COLO668 (cell line): ENCODE measurements at regions not wholly inside any gene's neighbourhood (a gene's known extent, or its start where the extent isn't known, plus 50 kb on each side); places are given as distances from the start of the nearest gene placed in this dataset.

Experiments
- DNase-seq: peaks from one replicate; lab custom pipeline; 2025; ENCODE audit not compliant: unreplicated experiment; lab: John Stamatoyannopoulos, UW

DNA sequence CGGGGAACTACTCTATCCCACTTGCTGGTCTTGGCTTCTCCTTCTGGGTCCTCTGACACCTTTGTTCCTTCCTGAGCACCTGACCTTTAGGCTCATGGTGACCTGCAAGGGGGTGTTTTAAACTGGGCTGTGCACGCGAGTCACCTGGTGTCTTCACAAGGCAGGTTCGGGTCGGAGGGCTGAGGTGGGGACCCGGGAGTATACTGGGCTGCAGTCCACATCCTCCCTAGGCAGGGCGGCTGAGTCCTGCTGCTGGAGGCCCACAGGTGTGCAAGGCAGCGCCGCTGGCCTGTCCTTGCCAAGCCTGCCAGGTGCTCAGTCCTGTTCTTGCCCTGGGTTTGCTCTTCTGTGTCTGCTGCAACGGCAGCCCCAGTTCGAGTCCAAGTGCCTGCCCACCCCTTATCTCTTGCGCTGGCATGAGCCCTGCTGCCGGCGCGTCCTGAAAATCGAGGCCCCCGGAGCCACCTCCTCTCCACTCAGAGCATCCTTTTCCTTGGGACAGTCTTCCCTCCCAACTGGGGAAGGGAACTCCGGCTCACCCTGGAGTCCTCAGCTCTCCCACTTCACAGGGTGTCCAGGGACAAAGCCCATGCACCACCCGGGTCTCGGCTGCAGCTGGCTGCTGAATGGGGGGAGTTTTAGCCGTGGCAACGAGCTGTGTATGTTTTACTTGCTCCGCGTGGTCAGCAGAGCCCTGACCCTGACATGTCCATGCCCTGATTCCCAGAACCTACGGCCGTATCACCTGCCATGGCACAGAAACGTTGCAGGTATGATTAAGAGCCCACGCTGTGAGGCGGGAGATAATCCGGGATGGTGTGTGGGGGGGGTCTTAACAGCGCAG is 193.5 kb downstream of the TEX29 start:
- no peak for DNase-seq

DNA sequence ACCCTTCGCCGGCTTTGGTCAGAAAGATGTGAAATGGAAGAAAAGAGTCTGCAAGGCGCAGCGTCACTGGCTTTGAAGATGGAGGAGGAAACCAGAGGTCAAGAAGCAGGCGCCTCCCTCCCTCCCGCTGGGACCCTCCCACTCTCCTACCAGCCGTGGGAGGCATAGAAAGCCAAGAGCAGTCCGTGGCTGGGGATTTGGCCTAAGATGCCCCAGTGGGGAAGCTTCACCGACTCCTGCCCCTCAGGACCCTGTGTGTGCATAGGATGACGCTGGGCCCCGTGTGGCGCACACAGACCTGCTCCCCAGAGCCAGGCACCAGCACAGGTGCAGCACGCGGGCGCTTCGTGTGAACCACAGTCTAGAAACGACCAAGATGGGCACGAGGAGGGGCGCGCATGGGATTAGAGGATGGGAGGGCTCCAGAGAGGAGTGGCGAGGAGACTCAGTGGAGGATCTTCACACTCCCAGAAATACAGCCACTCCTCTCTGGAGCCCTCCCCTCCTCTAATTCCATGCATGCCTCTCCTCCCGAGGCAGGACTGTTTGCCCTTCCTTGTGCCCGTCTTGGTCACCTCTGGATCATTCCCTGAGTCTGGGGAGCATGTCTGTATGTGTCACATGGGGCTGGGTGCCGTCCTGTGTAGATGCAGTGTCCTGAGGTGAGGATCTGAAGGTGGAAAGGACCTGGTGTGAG is 194.3 kb downstream of the TEX29 start:
- no peak for DNase-seq

DNA sequence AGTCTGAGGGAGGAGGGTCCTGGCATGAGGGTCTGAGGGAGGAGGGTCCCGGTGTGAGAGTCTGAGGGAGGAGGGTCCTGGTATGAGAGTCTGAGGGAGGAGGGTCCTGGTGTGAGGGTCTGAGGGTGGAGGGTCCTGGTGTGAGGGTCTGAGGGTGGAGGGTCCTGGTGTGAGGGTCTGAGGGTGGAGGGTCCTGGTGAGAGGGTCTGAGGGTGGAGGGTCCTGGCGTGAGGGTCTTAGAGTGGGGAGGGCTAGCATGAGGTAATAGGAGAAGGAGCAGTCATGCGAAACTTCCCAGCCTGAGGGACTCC is 194.8 kb downstream of the TEX29 start:
- no peak for DNase-seq

DNA sequence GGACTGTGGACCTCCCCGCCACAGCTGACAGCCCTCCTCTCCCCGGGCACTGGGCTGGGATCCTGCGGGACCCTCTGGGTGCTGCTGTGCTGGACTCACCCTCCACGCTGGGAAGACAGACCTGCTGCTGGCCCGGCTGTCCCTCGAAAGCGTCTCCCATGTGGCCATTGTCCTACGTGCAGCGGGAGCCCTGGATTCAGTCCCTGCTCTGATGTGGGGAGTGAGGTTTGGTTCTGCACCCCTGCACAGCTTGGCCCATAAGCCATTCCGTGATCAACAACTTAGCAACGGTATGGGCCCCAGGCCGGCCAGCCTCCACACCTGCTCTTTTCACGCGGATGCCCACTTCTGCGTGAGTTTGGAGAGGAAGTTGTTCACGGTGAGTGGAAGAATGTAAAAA is 195.2 kb downstream of the TEX29 start:
- no peak for DNase-seq

DNA sequence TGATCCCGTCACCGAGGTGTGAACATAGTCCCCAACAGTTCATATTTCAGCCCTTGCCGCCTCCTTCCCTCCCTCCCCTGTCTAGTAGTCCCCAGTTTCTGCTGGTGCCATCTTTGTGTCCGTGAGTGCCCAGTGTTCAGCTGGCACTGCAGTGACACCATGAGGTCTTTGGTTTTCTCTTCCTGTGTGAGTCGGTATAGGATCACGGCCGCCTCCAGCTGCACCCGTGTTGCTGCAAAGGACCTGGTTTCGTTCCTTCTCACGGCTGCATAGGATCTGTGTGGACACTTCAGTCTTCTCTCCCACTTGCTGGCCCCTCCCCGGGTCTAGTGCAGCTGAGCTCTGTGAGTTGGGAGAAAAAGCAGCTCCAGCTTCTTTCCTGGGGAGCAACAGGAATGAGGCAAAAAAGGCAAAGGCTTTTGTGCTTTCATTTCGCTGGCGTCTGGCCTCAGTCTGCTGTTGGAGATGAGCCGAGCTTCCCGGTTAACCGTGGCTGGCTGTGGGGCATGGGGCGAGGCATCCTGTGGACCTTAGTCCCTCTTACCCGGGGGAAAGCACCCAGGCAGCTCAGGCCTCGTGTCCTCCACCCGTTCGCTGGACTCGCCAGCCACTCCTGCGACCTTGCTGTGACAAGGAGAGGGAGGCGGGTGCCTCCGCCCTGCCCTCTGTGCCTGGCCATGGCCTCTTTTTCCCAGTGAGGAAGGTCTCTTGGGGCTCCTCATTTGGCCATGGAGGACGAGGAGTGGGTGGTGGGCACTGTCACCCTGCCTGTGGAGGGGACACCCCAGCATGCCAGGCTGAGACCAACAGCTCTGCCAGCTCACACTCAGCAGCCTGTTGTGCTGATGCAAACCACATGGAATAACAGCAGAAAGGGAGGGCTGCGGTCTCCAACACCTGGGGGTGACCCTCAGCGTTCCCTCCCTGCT is 196.5 kb downstream of the TEX29 start:
- peak; percentile 52 for DNase-seq

DNA sequence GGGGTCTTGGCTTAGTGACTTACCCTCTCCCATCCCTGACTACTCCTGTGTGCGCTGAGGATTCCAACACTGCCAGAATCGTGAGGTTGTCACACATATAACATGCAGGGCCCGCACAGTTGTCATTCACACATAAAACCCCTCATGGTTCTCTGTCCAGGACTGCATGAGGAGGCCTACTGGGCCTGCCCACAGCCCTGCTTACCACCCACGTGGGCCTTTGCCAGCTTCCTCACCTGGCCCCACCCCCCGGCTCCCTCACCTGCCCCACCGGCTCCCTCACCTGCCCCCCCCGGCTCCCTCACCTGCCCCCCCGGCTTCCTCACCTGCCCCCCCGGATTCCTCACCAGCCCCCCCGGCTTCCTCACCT is 197.2 kb downstream of the TEX29 start:
- peak; percentile 66 for DNase-seq

DNA sequence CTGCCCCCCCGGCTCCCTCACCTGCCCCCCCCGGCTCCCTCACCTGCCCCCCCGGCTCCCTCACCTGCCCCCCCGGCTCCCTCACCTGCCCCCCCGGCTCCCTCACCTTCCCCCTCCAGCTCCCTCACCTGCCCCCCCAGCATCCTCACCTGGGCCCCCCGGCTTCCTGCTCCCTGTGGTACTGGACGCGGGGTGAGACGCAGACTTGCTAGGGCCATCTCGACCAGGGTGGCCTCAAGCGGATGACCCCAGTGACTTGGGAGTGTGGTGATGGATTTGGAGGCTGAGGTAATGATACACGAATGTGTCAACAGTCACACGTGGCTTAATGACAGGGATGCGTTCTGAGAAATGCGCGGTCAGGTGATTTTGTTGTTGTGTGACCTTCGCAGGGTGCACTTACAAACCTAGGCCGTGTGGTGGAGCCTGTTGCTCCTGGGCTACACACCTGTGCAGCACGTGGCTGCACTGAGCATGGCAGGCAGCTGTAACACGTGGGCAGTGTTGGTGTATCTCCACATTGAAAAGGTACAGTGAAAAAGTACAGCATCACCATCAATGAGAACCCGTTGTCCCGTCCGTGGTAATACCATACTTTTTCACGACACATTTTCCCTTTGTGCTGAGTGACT is 197.8 kb downstream of the TEX29 start:
- peak; percentile 93 for DNase-seq

DNA sequence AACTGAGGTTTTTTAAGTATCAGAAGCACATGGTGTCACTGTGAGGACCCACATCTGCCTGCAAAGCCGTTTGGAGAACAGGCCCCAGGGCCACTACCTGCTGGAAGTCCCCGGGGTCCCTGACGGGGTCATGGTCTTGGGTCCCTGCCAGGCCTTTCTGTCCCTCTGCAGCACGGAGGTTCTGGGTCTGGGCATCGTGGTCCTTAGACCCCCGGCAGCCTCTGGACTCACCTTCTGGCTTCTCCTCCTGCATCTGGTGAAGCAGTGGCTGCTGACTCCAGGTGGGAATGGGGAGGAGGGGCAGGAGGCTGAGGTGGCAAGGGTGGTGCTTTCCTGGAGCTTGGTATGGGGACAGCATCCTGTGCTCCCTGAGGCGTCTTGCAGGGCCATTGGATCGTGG is 198.6 kb downstream of the TEX29 start:
- DNase-seq, result no peak

DNA sequence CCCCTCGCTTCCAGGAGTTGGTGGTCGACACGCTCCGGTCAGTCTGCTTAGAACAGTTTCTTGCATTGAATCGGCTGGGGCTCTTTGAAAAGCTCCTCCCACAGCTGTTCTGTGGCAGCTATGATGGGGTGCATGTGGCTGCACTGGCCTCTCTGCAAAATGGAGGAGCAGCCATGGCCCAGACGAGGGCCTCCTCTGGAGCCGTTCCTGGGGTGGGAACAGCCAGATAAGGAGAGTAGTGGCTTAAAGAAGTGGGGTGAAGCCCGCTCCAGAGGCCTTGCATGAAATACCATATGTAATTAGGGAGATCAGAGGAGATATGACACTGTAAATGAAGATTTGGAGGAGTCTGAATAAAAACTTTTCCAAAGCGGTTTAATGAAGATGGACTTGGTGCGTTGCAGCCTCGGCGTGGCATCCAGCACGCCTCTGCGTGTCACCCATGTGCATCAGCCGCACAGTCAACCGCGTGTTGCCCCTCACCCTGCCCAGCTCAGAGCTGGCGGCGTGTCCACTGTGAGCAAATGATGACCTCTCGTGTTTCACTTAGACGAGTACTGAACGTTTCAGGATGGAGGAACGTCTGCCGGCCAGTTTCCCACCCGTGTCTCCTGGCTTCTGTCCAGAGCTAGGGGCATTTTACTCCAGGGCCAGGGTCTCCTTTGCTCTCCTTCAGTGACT is 199.2 kb downstream of the TEX29 start:
- no peak for DNase-seq

DNA sequence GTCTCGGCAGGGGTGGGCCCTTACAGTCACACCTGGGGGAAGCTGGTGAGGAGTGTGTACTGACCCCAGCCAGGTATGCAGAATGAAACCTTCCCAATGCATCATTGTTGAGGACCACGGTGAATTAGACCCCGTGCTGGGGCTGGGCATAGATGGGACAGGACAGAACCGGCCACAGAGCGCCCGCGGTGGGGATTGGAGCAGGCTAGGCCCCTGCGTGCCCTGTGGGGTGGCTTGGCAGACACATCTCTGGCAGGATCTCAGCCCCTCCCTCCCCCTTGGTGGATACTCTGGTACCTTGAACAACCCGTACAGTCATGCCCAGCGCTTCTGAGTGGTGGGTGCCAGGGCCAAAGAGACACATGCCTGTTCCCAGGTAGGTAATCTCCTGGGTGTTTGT is 200.6 kb downstream of the TEX29 start:
- DNase-seq, result no peak

DNA sequence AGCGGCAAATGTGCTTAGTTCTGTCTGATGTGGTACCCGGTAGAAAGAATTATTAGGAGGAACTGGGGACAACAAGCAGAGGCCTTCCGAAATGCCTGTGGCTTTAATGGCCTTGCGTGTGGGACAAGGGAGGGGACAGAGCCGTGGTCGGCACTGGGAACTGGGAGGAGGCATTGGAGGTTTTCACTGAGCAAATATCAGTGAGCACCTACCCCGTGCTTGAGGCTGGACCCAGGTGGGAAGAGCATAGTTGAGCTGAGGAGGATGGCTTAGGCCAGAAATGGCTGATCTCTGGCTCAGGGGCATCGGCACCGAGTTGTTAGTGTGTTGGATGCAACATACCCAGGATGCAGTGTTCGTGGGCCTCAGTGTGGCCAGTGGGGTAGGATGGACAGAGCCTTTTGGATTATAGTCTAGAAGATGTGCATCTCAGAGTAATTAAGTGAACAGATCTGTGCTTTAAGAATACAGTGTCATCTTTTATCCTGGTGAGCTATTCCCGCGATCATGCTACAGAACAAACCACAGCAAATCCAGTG is 201.3 kb downstream of the TEX29 start:
- no peak for DNase-seq

DNA sequence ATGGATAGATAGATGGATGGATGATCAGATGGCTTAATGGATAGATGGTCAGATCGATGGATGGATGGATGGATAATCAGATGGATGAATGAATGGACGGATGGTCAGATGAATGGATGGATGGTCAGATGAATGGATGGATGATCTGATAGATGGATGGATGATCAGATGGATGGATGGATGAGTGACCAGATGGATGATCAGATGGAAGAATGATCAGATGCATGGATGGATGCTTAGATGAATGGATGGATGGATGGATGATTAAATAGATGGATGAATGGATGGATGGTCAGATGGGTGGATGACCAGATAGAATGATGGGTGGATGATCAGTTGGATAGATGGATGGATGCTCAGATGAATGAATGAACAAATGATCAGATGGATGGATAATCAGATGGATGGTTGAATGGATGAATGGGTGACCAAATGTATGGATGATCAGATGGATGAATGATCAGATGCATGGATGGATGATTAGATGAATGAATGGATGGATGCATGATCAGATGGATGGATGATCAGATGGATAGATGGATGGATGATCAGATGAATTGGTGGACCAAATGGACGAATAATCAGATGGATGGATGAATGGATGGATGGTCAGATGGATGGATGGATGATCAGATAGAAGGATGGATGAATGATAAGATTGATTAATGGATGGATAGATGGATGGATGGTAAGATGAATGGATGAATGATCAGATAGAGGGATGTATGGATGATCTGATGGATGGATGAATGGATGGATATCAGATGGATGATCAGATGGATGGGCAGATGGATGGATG is 205.1 kb downstream of the TEX29 start:
- DNase-seq, result no peak

DNA sequence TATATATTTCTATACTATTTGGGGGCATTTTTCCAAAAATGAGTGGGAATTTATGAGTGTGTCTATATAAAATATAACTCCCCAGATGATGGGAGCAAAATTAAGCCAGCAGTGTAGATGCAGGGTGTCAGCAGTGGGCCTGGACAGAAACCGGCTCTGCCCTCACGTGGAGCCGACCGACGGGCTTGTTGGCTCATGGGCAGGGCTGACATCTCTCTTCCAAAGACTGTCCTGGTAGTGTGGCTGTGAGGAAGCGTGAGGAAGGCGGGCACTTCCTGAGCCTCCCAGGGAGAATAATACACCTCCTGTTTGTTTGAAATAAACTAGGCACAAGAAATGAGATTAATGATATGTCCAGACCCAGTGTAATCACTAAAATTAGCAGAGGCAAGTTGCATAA is 206.5 kb downstream of the TEX29 start:
- no peak for DNase-seq

DNA sequence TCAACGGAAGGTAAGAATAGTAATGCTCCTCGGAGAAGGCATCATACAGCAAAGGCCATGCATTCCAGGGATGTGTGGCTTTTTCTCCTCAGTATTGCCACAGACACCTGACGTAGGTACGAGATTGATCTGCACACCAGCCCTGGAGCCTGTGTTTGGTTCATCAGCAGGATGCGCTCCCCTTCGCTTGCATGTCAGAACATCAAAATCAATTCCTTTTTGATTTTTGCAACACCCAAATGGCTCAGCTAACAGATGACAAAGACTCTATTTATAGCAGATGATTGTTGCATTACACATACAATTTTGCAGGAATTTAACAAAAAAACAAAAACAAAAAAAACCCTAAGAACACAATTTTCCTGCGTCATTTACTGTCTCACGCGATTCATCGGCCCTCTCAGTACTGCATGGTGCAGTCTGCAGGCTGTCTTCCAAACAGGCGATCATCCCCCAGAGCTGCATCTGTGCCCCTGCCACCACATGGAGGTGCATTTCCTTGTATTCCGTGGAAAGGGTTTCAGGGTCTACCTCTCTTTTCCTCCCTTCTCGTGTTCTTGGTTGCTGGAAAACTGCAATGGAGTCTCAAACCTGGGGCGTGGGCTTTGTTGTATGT is 207.3 kb downstream of the TEX29 start:
- no peak for DNase-seq

DNA sequence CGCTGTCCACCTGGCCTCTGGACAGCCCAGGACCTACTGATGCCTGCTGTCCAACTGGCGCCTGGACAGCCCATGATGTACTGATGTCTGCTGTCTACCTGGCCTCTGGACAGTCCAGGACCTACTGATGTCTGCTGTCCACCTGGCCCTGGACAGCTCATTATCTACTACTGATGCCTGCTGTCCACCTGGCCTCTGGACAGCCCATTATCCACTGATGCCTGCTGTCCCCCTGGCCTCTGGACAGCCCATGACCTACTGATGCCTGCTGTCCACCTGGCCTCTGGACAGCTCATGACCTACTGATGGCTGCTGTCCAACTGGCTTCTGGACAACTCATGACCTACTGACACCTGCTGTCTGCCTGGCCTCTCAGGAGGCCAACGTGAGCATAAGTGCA is 208.1 kb downstream of the TEX29 start:
- DNase-seq, result no peak

DNA sequence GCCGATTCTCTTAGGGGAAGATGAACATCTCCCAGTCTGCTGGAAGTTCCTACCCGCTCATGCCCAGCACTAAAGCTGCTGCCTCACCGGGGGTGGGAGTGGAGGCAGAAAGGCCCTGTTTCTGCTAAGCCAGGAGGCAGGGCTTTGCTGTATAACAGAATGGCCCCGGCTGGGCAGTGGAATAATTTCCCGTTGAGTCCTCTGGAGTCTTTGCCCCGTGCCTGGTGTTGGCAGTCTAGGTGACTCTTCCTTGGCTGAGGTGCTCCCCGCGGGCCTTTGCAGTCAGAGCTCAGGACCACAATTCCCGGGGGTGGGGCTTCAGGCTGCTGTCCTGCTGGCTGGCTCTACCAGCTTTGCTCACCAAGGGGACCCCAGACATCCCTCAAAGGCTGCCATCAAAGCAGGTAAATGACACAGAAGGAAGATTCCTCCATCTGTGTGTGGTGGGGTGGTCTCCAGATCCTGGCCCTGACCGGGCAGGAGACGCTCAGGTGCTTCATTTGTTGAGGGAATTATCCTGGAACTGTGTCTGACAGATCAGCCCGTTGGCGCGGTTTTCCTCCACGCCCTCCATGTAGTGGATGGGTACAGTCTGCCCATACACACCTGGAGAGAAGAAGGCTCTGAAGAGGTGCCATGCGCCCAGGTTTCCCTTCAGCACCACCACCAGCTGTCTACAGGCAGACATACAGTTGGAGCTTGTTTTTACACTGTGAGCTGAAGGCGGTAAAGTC is 209.9 kb downstream of the TEX29 start:
- DNase-seq, result no peak

DNA sequence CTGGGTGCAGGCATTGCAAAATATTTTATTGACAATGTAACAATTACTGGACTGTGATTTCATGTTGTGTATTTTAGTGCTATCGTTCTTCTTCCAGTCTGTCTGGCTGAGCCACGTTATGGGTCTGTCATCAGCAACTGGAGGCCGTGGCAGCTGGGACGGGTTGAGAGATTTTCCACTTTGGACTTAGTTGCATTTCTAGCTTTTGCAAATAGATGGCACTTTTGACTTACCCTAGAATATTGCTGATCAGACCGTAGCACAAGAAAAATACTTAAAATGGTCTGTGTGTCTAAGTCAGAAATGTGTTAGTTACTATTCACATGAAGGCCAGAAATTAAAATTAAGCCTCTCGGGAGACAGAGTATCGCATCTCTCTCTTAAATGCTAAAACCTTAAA is 211.1 kb downstream of the TEX29 start:
- peak; percentile 77 for DNase-seq

DNA sequence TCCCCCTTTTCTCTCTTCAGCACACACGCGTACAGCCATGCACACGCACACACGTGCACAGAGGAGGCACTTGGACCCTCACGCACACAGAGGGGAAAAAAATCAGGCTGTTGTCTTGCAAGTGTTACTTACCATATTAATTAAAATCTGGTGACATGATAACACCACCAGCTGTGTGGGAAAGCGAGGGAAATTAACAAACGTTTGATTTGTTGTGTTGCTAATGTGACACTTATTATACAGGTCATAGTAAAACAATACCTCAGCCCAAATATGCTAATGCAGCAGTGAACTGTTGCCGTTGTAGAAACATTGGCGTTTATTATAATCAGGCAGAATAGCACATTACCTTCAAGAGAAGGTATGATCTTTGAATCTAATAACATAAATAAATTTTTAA is 211.7 kb downstream of the TEX29 start:
- DNase-seq, result no peak
